K562 (cell line): ENCODE measurements at regions not wholly inside any gene's neighbourhood (a gene's known extent, or its start where the extent isn't known, plus 50 kb on each side); places are given as distances from the start of the nearest gene placed in this dataset.

ENCODE experiments used
- GABPA ChIP-seq: fragments of 200-800 bp; sonication (Bioruptor generic); conservative IDR thresholded peaks from 2 replicates; pipeline ENCODE4 v1.6.1; 2016; ENCODE audit warnings: low read depth, missing genetic modification characterization, missing compliant biosample characterization
- TCF3 ChIP-seq: sonication (generic); formaldehyde crosslinking; IDR thresholded peaks from 2 replicates; pipeline ENCODE4 v1.4.0; 2020; ENCODE audit warnings: mild to moderate bottlenecking, missing genetic modification reagents
- ZFP30 ChIP-seq: fragments of 250-450 bp; sonication (Bioruptor Pico); IDR thresholded peaks from 2 replicates; pipeline ENCODE4 v1.8.0; 2022; ENCODE audit warnings: moderate library complexity, mild to moderate bottlenecking, inconsistent platforms, borderline replicate concordance
- ZNF274 ChIP-seq: IDR thresholded peaks from 2 replicates; pipeline ENCODE4 v1.6.1; 2011; ENCODE audit warnings: low read depth, mild to moderate bottlenecking, low read length, moderate library complexity, borderline replicate concordance
- ZZZ3 ChIP-seq: fragments of 450-650 bp; IDR thresholded peaks from 2 replicates; pipeline ENCODE4 v1.6.1; 2016; ENCODE audit warnings: antibody characterized with exemption, mild to moderate bottlenecking, moderate library complexity
- TF ChIP-seq, protein P1 (sequence below), 3 experiments: IDR thresholded peaks in 2 of 3; conservative IDR thresholded peaks in 1 of 3; 2 replicates each; pipeline ENCODE4 v1.5.1; 2011 to 2012; ENCODE audit warnings: low read length in 3 of 3, mild to moderate bottlenecking in 3 of 3, control low read depth in 2 of 3, improper control_type of control experiment in 1 of 3, inconsistent platforms in 1 of 3, low read depth in 1 of 3, mixed read lengths in 1 of 3, moderate library complexity in 1 of 3; ENCODE audit not compliant: insufficient read depth in 2 of 3
- TF ChIP-seq, protein P2 (sequence below): fragments of 450-650 bp; formaldehyde crosslinking; conservative IDR thresholded peaks from 2 replicates; pipeline ENCODE4 v1.4.0; 2022; ENCODE audit warnings: mild to moderate bottlenecking, missing genetic modification characterization
- TF ChIP-seq, protein P3 (sequence below): sonication (generic); formaldehyde crosslinking; IDR thresholded peaks from 2 replicates; pipeline ENCODE4 v1.8.1; 2023; ENCODE audit warnings: mild to moderate bottlenecking, missing genetic modification reagents
- TF ChIP-seq, protein P4 (sequence below), 3 experiments: fragments of 200-800 bp in 1 of 3; sonication (Bioruptor generic) in 1 of 3; sonication (generic) in 1 of 3; formaldehyde crosslinking in 1 of 3; IDR thresholded peaks; 2 replicates each; pipeline versions ENCODE4 v1.6.1 to v1.8.0; 2016 to 2022; ENCODE audit warnings: mild to moderate bottlenecking in 2 of 3, missing compliant biosample characterization in 2 of 3, missing genetic modification characterization in 2 of 3, missing genetic modification reagents in 1 of 3

DNA sequence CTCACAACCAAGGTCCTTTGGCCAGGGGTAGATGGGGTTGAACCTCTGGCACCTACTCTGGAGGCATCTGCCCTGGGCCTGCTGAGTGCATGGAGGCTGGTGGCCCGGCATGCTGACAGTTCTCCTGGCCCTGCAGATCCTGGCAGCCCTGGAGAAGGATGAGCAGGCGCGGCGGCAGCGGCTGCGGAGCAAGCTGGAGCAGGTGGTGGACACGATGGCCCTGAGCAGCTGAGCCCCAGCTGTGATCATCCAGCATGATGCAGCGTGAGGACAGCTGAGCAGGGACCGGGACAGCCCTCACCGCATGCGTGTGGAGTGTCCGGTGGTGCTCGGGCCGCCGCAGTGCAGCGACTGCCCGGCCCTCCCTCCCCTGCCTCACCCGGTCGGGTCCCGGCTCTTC is 50.9 kb downstream of the PLXNA1 start:
- TF ChIP-seq, protein P1, sequence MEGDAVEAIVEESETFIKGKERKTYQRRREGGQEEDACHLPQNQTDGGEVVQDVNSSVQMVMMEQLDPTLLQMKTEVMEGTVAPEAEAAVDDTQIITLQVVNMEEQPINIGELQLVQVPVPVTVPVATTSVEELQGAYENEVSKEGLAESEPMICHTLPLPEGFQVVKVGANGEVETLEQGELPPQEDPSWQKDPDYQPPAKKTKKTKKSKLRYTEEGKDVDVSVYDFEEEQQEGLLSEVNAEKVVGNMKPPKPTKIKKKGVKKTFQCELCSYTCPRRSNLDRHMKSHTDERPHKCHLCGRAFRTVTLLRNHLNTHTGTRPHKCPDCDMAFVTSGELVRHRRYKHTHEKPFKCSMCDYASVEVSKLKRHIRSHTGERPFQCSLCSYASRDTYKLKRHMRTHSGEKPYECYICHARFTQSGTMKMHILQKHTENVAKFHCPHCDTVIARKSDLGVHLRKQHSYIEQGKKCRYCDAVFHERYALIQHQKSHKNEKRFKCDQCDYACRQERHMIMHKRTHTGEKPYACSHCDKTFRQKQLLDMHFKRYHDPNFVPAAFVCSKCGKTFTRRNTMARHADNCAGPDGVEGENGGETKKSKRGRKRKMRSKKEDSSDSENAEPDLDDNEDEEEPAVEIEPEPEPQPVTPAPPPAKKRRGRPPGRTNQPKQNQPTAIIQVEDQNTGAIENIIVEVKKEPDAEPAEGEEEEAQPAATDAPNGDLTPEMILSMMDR (IDR thresholded peaks at IDR 0.05 in 2 of 3, conservative IDR thresholded peaks at IDR 0.05 in 1 of 3; ENCODE audit: insufficient read depth in 2 of 3, low read depth in 1 of 3, low read length in 3 of 3), result no peak
- TF ChIP-seq, protein P2, sequence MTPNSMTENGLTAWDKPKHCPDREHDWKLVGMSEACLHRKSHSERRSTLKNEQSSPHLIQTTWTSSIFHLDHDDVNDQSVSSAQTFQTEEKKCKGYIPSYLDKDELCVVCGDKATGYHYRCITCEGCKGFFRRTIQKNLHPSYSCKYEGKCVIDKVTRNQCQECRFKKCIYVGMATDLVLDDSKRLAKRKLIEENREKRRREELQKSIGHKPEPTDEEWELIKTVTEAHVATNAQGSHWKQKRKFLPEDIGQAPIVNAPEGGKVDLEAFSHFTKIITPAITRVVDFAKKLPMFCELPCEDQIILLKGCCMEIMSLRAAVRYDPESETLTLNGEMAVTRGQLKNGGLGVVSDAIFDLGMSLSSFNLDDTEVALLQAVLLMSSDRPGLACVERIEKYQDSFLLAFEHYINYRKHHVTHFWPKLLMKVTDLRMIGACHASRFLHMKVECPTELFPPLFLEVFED (CRISPR knock-in tag), result no peak
- TF ChIP-seq TCF3 (CRISPR knock-in tag) (no peak), ZZZ3 (no peak), ZNF274 (no peak), ZFP30 (CRISPR knock-in tag) (no peak), GABPA (tag) (no peak)
- TF ChIP-seq, protein P3, sequence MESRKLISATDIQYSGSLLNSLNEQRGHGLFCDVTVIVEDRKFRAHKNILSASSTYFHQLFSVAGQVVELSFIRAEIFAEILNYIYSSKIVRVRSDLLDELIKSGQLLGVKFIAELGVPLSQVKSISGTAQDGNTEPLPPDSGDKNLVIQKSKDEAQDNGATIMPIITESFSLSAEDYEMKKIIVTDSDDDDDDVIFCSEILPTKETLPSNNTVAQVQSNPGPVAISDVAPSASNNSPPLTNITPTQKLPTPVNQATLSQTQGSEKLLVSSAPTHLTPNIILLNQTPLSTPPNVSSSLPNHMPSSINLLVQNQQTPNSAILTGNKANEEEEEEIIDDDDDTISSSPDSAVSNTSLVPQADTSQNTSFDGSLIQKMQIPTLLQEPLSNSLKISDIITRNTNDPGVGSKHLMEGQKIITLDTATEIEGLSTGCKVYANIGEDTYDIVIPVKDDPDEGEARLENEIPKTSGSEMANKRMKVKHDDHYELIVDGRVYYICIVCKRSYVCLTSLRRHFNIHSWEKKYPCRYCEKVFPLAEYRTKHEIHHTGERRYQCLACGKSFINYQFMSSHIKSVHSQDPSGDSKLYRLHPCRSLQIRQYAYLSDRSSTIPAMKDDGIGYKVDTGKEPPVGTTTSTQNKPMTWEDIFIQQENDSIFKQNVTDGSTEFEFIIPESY (CRISPR knock-in tag), result no peak
- TF ChIP-seq, protein P4, sequence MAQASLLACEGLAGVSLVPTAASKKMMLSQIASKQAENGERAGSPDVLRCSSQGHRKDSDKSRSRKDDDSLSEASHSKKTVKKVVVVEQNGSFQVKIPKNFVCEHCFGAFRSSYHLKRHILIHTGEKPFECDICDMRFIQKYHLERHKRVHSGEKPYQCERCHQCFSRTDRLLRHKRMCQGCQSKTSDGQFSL (CRISPR knock-in tag; IDR thresholded peaks at IDR 0.05), result no peak
- TF ChIP-seq, protein P4 (tag; IDR thresholded peaks at IDR 0.05), result no peak
